Peyer's patch (tissue), 4 donors: ENCODE measurements at regions not wholly inside any gene's neighbourhood (a gene's known extent, or its start where the extent isn't known, plus 50 kb on each side); places are given as distances from the start of the nearest gene placed in this dataset.

ENCODE experiments used
- DNase-seq, 3 donors: peaks; one replicate each; pipeline ENCODE4 v3.0.0-alpha.2; 2017 to 2019
- H3K27ac ChIP-seq, 4 donors: fragments of 200-600 bp; sonication (generic); one replicate each; pipeline ENCODE4 v1.5.1; 2016 to 2019
- H3K27me3 ChIP-seq, 2 donors: fragments of 200-600 bp; sonication (generic); one replicate each; pipeline ENCODE4 v1.5.1; 2019
- H3K36me3 ChIP-seq, 3 donors: fragments of 200-600 bp; sonication (generic); one replicate each; pipeline ENCODE4 v1.5.1; 2016 to 2019
- H3K4me1 ChIP-seq, 4 donors: fragments of 200-600 bp; sonication (generic); one replicate each; pipeline ENCODE4 v1.5.1; 2016 to 2019
- H3K4me3 ChIP-seq, 4 donors: fragments of 200-600 bp; sonication (generic); 1 replicate in 3 of 4; 2 replicates in 1 of 4; pipeline ENCODE4 v1.5.1; 2016 to 2019; ENCODE audit warnings: mild to moderate bottlenecking in 1 of 4
- H3K9me3 ChIP-seq, 4 donors: fragments of 200-600 bp; sonication (generic); one replicate each; pipeline ENCODE4 v1.5.1; 2016 to 2019; ENCODE audit warnings: mild to moderate bottlenecking in 1 of 4
- CTCF ChIP-seq, 6 experiments: fragments of 450-650 bp in 4 of 6; fragments of 200-600 bp in 2 of 6; sonication (generic) in 1 of 6; IDR thresholded peaks; one replicate each; pipeline ENCODE4 v1.5.1; 2017 to 2019; ENCODE audit warnings: antibody characterized with exemption in 6 of 6, mild to moderate bottlenecking in 3 of 6, moderate library complexity in 1 of 6
- POLR2A ChIP-seq, 2 donors: fragments of 450-650 bp; IDR thresholded peaks; one replicate each; pipeline ENCODE4 v1.5.1; 2017; ENCODE audit warnings: antibody characterized with exemption in 2 of 2, mild to moderate bottlenecking in 2 of 2, moderate library complexity in 2 of 2

GRCh38 chr20:55761797-55762196 is 243.5 kb downstream of the CBLN4 start:
- Histone ChIP-seq H3K4me1 (no peaks in the 10 kb centered on the region), H3K27ac (no peak overlapping the region), H3K27me3 (no peaks in the 10 kb centered on the region), H3K9me3 (peaks cover 0 to 6% (median 2%) of the 10 kb centered on the region in 4 donors), H3K36me3 (no peaks in the 10 kb centered on the region), H3K4me3 (no peak overlapping the region)
- no peak for DNase-seq
- no peak for TF ChIP-seq CTCF (IDR thresholded peaks at IDR 0.05)
- no peak for TF ChIP-seq POLR2A (IDR thresholded peaks at IDR 0.05)

- no peak overlapping the region for H3K27ac ChIP-seq
- H3K4me3 ChIP-seq = no peak overlapping the region
- H3K36me3 ChIP-seq = no peaks in the 10 kb centered on the region
- H3K4me1 ChIP-seq = no peaks in the 10 kb centered on the region
- DNase-seq = no peak
- no peaks in the 10 kb centered on the region for H3K27me3 ChIP-seq
- TF ChIP-seq CTCF (IDR thresholded peaks at IDR 0.05) = no peak
- no peak for TF ChIP-seq POLR2A (IDR thresholded peaks at IDR 0.05)
- peaks cover 0 to 6% (median 2%) of the 10 kb centered on the region in 4 donors for H3K9me3 ChIP-seq
Measured at GRCh38 chr20:55761100-55761499, 244.2 kb downstream of the CBLN4 start.

GRCh38 chr20:55760586-55760985 is 244.7 kb downstream of the CBLN4 start:
- DNase-seq = no peak
- no peak overlapping the region for H3K4me3 ChIP-seq
- no peak overlapping the region for H3K27ac ChIP-seq
- H3K4me1 ChIP-seq = no peaks in the 10 kb centered on the region
- H3K9me3 ChIP-seq = peaks cover 0 to 6% (median 2%) of the 10 kb centered on the region in 4 donors
- no peak for TF ChIP-seq POLR2A (IDR thresholded peaks at IDR 0.05)
- no peak for TF ChIP-seq CTCF (IDR thresholded peaks at IDR 0.05)
- H3K36me3 ChIP-seq = no peaks in the 10 kb centered on the region
- no peaks in the 10 kb centered on the region for H3K27me3 ChIP-seq

GRCh38 chr20:55755861-55756260 is 249.5 kb downstream of the CBLN4 start:
- no peak for DNase-seq
- TF ChIP-seq POLR2A (IDR thresholded peaks at IDR 0.05) = no peak
- no peak for TF ChIP-seq CTCF (IDR thresholded peaks at IDR 0.05)
- Histone ChIP-seq H3K27ac (no peak overlapping the region), H3K27me3 (no peaks in the 10 kb centered on the region), H3K4me3 (no peak overlapping the region), H3K36me3 (no peaks in the 10 kb centered on the region), H3K4me1 (no peaks in the 10 kb centered on the region), H3K9me3 (no peaks in the 10 kb centered on the region)

GRCh38 chr20:55755411-55755810 is 249.9 kb downstream of the CBLN4 start:
- no peak for TF ChIP-seq POLR2A (IDR thresholded peaks at IDR 0.05)
- TF ChIP-seq CTCF (IDR thresholded peaks at IDR 0.05) = no peak
- Histone ChIP-seq H3K36me3 (no peaks in the 10 kb centered on the region), H3K9me3 (no peaks in the 10 kb centered on the region), H3K4me3 (no peak overlapping the region), H3K27ac (no peak overlapping the region), H3K27me3 (no peaks in the 10 kb centered on the region), H3K4me1 (no peaks in the 10 kb centered on the region)
- DNase-seq = no peak

GRCh38 chr20:55746723-55747122 is 258.6 kb downstream of the CBLN4 start:
- no peak for TF ChIP-seq CTCF (IDR thresholded peaks at IDR 0.05)
- no peak for TF ChIP-seq POLR2A (IDR thresholded peaks at IDR 0.05)
- Histone ChIP-seq H3K36me3 (no peaks in the 10 kb centered on the region), H3K4me1 (no peaks in the 10 kb centered on the region), H3K27ac (no peak overlapping the region), H3K4me3 (no peak overlapping the region), H3K9me3 (no peaks in the 10 kb centered on the region), H3K27me3 (no peaks in the 10 kb centered on the region)
- no peak for DNase-seq
